GM23338 (cell line): ENCODE measurements at regions not wholly inside any gene's neighbourhood (a gene's known extent, or its start where the extent isn't known, plus 50 kb on each side); places are given as distances from the start of the nearest gene placed in this dataset.

Experiments used
- CREB1 ChIP-seq: fragments of 250-450 bp; sonication (Bioruptor Pico); IDR thresholded peaks from 2 replicates; pipeline ENCODE4 v1.5.0; 2020; ENCODE audit warnings: low read depth, mild to moderate bottlenecking, moderate library complexity
- EZH2 ChIP-seq: fragments of 200-600 bp; sonication (generic); IDR thresholded peaks from one replicate; pipeline ENCODE4 v1.8.0; 2017; ENCODE audit warnings: antibody characterized with exemption, mild to moderate bottlenecking, low read depth; ENCODE audit not compliant: unreplicated experiment
- EZH2phosphoT487 ChIP-seq: fragments of 200-600 bp; sonication (generic); IDR thresholded peaks from one replicate; pipeline ENCODE4 v1.8.1; 2018; ENCODE audit warnings: antibody characterized with exemption; ENCODE audit not compliant: unreplicated experiment
- JUNB ChIP-seq: IDR thresholded peaks from one replicate; pipeline ENCODE4 v1.6.1; 2016; ENCODE audit warnings: antibody characterized with exemption; ENCODE audit not compliant: unreplicated experiment
- NANOG ChIP-seq: IDR thresholded peaks from 2 replicates; pipeline ENCODE4 v1.6.1; 2016; ENCODE audit warnings: antibody characterized with exemption, borderline replicate concordance
- POLR2AphosphoS5 ChIP-seq: IDR thresholded peaks from 2 replicates; pipeline ENCODE4 v1.6.1; 2016; ENCODE audit warnings: antibody characterized with exemption, low read depth
- STAT1 ChIP-seq: IDR thresholded peaks from one replicate; pipeline ENCODE4 v1.6.1; 2016; ENCODE audit warnings: antibody characterized with exemption; ENCODE audit not compliant: unreplicated experiment
- ZNF114 ChIP-seq: fragments of 250-450 bp; sonication (Bioruptor Pico); IDR thresholded peaks from 2 replicates; pipeline ENCODE4 v1.5.0; 2020; ENCODE audit warnings: mild to moderate bottlenecking, moderate library complexity
- ZNF331 ChIP-seq: fragments of 250-450 bp; sonication (Bioruptor Pico); IDR thresholded peaks from 2 replicates; pipeline ENCODE4 v1.5.0; 2020; ENCODE audit warnings: low read depth, mild to moderate bottlenecking, moderate library complexity
- TF ChIP-seq, protein P1 (sequence below), 2 experiments: fragments of 200-600 bp in 1 of 2; sonication (generic) in 1 of 2; conservative IDR thresholded peaks; 2 replicates each; pipeline versions ENCODE4 v1.5.1 to v1.6.1; 2016 to 2017; ENCODE audit warnings: antibody characterized with exemption in 2 of 2, low read depth in 2 of 2, mild to moderate bottlenecking in 2 of 2, moderate library complexity in 1 of 2
- TF ChIP-seq, protein P2 (sequence below): IDR thresholded peaks from one replicate; pipeline ENCODE4 v1.6.1; 2018; ENCODE audit warnings: antibody characterized with exemption; ENCODE audit not compliant: unreplicated experiment
- TF ChIP-seq, protein P3 (sequence below): IDR thresholded peaks from 2 replicates; pipeline ENCODE4 v1.6.1; 2016; ENCODE audit warnings: antibody characterized with exemption

DNA sequence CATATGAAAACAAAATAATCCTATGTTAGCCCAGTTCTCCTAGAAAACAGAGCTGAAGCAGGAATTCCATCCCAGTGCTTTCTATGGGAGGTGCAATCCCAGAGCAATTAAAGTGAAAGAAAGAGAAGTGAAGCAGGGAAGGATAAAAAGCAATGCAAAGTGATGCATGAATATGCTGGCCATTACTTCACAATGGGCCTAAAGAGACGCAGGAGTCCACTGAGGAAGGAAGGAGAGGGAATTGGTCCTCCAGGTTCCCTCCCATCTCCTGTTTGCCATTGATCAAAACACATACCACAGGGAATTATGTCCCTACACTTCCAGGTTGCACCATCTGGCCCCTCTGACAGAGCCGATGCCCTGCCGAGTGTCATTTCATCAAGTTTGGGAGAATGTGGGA is 392.2 kb upstream of the NFE2L3 start:
- no peak for TF ChIP-seq POLR2AphosphoS5
- no peak for TF ChIP-seq EZH2
- TF ChIP-seq, protein P1, sequence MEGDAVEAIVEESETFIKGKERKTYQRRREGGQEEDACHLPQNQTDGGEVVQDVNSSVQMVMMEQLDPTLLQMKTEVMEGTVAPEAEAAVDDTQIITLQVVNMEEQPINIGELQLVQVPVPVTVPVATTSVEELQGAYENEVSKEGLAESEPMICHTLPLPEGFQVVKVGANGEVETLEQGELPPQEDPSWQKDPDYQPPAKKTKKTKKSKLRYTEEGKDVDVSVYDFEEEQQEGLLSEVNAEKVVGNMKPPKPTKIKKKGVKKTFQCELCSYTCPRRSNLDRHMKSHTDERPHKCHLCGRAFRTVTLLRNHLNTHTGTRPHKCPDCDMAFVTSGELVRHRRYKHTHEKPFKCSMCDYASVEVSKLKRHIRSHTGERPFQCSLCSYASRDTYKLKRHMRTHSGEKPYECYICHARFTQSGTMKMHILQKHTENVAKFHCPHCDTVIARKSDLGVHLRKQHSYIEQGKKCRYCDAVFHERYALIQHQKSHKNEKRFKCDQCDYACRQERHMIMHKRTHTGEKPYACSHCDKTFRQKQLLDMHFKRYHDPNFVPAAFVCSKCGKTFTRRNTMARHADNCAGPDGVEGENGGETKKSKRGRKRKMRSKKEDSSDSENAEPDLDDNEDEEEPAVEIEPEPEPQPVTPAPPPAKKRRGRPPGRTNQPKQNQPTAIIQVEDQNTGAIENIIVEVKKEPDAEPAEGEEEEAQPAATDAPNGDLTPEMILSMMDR (conservative IDR thresholded peaks at IDR 0.05; ENCODE audit: low read depth in 2 of 2): no peak
- TF ChIP-seq ZNF114: no peak
- TF ChIP-seq JUNB: no peak
- TF ChIP-seq, protein P2, sequence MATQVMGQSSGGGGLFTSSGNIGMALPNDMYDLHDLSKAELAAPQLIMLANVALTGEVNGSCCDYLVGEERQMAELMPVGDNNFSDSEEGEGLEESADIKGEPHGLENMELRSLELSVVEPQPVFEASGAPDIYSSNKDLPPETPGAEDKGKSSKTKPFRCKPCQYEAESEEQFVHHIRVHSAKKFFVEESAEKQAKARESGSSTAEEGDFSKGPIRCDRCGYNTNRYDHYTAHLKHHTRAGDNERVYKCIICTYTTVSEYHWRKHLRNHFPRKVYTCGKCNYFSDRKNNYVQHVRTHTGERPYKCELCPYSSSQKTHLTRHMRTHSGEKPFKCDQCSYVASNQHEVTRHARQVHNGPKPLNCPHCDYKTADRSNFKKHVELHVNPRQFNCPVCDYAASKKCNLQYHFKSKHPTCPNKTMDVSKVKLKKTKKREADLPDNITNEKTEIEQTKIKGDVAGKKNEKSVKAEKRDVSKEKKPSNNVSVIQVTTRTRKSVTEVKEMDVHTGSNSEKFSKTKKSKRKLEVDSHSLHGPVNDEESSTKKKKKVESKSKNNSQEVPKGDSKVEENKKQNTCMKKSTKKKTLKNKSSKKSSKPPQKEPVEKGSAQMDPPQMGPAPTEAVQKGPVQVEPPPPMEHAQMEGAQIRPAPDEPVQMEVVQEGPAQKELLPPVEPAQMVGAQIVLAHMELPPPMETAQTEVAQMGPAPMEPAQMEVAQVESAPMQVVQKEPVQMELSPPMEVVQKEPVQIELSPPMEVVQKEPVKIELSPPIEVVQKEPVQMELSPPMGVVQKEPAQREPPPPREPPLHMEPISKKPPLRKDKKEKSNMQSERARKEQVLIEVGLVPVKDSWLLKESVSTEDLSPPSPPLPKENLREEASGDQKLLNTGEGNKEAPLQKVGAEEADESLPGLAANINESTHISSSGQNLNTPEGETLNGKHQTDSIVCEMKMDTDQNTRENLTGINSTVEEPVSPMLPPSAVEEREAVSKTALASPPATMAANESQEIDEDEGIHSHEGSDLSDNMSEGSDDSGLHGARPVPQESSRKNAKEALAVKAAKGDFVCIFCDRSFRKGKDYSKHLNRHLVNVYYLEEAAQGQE: no peak
- no peak for TF ChIP-seq STAT1
- no peak for TF ChIP-seq EZH2phosphoT487
- peak; percentile 54; the same call in 1 of the 2 replicates for TF ChIP-seq NANOG
- no peak for TF ChIP-seq ZNF331 (CRISPR knock-in tag)
- TF ChIP-seq CREB1 (CRISPR knock-in tag): no peak
- TF ChIP-seq, protein P3, sequence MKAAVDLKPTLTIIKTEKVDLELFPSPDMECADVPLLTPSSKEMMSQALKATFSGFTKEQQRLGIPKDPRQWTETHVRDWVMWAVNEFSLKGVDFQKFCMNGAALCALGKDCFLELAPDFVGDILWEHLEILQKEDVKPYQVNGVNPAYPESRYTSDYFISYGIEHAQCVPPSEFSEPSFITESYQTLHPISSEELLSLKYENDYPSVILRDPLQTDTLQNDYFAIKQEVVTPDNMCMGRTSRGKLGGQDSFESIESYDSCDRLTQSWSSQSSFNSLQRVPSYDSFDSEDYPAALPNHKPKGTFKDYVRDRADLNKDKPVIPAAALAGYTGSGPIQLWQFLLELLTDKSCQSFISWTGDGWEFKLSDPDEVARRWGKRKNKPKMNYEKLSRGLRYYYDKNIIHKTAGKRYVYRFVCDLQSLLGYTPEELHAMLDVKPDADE: no peak
